ENCODE measurements at regions not wholly inside any gene's neighbourhood (a gene's known extent, or its start where the extent isn't known, plus 50 kb on each side); places are given as distances from the start of the nearest gene placed in this dataset.

DNA sequence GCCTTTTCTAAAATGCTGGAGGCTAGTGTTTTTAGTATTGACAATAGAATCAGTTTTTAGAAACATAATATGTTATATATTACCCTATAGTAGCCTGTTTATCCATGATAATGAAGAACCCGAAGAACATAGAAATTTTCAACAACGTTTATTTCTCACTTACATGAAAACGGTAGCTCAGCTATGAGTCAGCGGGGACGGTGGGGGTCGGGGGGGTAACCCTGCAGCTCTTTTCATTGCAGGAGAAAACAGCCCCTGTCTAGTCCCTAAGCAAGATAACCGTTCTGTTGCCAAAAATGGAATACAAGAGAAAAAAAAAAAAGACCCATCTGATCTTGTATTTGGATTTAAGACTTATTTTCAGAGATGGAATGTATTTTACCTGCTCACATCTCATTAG, 1758.4 kb upstream of the AGA start:
- Histone ChIP-seq H4K91ac (ENCODE audit: insufficient read depth, low read depth, low read length) (no peak overlapping the region), H3K79me1 (ENCODE audit: low read depth in 1 of 2, low read length in 2 of 2) (no peaks in the 10 kb centered on the region), H3K56ac (ENCODE audit: extremely low read depth, insufficient read depth, low read length) (no peak overlapping the region), H4K8ac (ENCODE audit: low read depth in 2 of 2, low read length in 2 of 2) (no peak overlapping the region), H3K14ac (replicated peaks; ENCODE audit: low read depth, low read length) (no peak overlapping the region), H3K18ac (ENCODE audit: low read depth, low read length) (no peak overlapping the region), H2BK15ac (ENCODE audit: low read depth, low read length) (no peak overlapping the region), H3K9me1 (ENCODE audit: insufficient read depth, low read length) (no peaks in the 10 kb centered on the region), H3K4me3 (ENCODE audit: insufficient read depth, low read depth, low read length) (no peak overlapping the region), H2BK20ac (ENCODE audit: low read depth, low read length) (no peak overlapping the region), H3K4me2 (ENCODE audit: low read depth, low read length) (no peak overlapping the region), H4K20me1 (ENCODE audit: insufficient read depth, low read length) (no peaks in the 10 kb centered on the region), H3K4ac (ENCODE audit: low read depth, low read length) (no peak overlapping the region), H3K23ac (ENCODE audit: low read depth, low read length) (no peak overlapping the region), H2AK5ac (ENCODE audit: low read depth, low read length) (no peak overlapping the region), H3K9me3 (ENCODE audit: control insufficient read depth, insufficient read depth, low read length) (no peaks in the 10 kb centered on the region; the same call in 1 of the 2 replicates), H2AK9ac (replicated peaks; ENCODE audit: low read depth, low read length, poor library complexity) (no peak overlapping the region), H3K36me3 (ENCODE audit: control insufficient read depth, insufficient read depth, low read length) (no peaks in the 10 kb centered on the region), H3K27me3 (ENCODE audit: control insufficient read depth, insufficient read depth, low read length) (no peaks in the 10 kb centered on the region), H4K5ac (ENCODE audit: low read depth, low read length) (no peak overlapping the region), H2AFZ (replicated peaks; ENCODE audit: low read length, poor library complexity) (no peak overlapping the region), H2BK120ac (ENCODE audit: low read depth, low read length) (no peak overlapping the region), H3K9ac (ENCODE audit: low read depth, low read length) (no peak overlapping the region), H2BK5ac (ENCODE audit: low read depth, low read length, poor library complexity, severe bottlenecking) (no peak overlapping the region), H3K27ac (ENCODE audit: insufficient read depth, low read length) (no peak overlapping the region), H3K4me1 (ENCODE audit: control insufficient read depth, insufficient read depth, low read length) (no peaks in the 10 kb centered on the region)
- ATAC-seq (ENCODE audit: low read depth): no peak
- dilution Hi-C loops (cut with HindIII; ENCODE audit: low sequenced_read_pairs, unreplicated experiment) (no loop called here), intact Hi-C loops (cut with micrococcal nuclease) (no loop called here), in situ Hi-C loops (cut with MboI; ENCODE audit: low sequenced_read_pairs) (no loop called here)
- CTCF ChIA-PET: no interaction called here
- no peak for DNase-seq
- TF ChIP-seq, protein P1, sequence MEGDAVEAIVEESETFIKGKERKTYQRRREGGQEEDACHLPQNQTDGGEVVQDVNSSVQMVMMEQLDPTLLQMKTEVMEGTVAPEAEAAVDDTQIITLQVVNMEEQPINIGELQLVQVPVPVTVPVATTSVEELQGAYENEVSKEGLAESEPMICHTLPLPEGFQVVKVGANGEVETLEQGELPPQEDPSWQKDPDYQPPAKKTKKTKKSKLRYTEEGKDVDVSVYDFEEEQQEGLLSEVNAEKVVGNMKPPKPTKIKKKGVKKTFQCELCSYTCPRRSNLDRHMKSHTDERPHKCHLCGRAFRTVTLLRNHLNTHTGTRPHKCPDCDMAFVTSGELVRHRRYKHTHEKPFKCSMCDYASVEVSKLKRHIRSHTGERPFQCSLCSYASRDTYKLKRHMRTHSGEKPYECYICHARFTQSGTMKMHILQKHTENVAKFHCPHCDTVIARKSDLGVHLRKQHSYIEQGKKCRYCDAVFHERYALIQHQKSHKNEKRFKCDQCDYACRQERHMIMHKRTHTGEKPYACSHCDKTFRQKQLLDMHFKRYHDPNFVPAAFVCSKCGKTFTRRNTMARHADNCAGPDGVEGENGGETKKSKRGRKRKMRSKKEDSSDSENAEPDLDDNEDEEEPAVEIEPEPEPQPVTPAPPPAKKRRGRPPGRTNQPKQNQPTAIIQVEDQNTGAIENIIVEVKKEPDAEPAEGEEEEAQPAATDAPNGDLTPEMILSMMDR (conservative IDR thresholded peaks at IDR 0.05; ENCODE audit: low read depth, low read length): no peak
- TF ChIP-seq RFX5 (IDR thresholded peaks at IDR 0.05; ENCODE audit: low read depth, low read length): no peak
- TF ChIP-seq CHD1 (IDR thresholded peaks at IDR 0.05; ENCODE audit: low read depth, low read length): no peak
- TF ChIP-seq RAD21 (IDR thresholded peaks at IDR 0.05; ENCODE audit: low read length): no peak
- no peak for TF ChIP-seq MXI1 (IDR thresholded peaks at IDR 0.05; ENCODE audit: borderline replicate concordance, low read depth, low read length)
- no peak for TF ChIP-seq FOS (IDR thresholded peaks at IDR 0.05; ENCODE audit: low read depth, low read length)
- WGBS, 2 experiments (ENCODE audit: extremely low coverage in 2 of 2, insufficient read length in 1 of 2): no CpG with 5 or more reads among the region's 7 CpGs
- POLR2A ChIA-PET (ENCODE audit: unreplicated experiment): no interaction called here
- BruUV-seq (replicated peaks): no TSS peak

All from IMR-90 (cell line).